ENCODE measurements at regions not wholly inside any gene's neighbourhood (a gene's known extent, or its start where the extent isn't known, plus 50 kb on each side); places are given as distances from the start of the nearest gene placed in this dataset.

DNA sequence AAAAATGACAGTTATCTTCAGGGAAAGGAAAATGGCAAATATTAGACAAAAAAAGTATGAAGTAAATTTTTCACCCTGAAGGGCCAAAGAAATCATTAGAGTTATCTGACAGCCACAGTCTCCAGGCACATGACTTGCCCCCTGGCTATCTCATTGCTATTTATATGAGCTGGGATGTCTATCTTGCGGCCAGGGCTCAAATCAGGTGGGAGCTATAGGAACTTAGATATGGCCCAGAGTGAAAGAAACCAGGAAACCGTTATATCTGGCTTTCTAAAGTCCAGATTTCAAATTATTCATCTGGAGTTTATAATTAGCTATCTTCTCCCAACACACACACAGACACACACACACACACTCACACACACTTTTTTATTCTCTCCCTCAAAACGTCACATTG is 135.3 kb upstream of the EEF1E1 start:
- Histone ChIP-seq H3K4me2 (ENCODE audit: control insufficient read depth, insufficient read depth) (no peak overlapping the region), H2AFZ (ENCODE audit: control insufficient read depth, low read depth, low read length) (no peak overlapping the region), H3K4me1 (ENCODE audit: control insufficient read depth, insufficient read depth, low read length) (no peaks in the 10 kb centered on the region), H3K9ac (ENCODE audit: control insufficient read depth, insufficient read depth, low read length) (no peak overlapping the region), H3K79me2 (ENCODE audit: control insufficient read depth, insufficient read depth, low read length) (no peaks in the 10 kb centered on the region), H3K4me3 (no peak overlapping the region), H4K20me1 (ENCODE audit: control insufficient read depth, insufficient read depth) (no peaks in the 10 kb centered on the region), H3K27ac (ENCODE audit: control insufficient read depth, insufficient read depth) (no peak overlapping the region), H3K36me3 (ENCODE audit: control insufficient read depth in 2 of 2, insufficient read depth in 2 of 2, low read length in 1 of 2) (no peaks in the 10 kb centered on the region), H3K27me3 (replicated peaks in 1 of 2; ENCODE audit: control insufficient read depth in 2 of 2, insufficient read depth in 2 of 2, low read length in 1 of 2) (no peaks in the 10 kb centered on the region; a peak in 1 of 4 replicates), H3K9me3 (replicated peaks; ENCODE audit: control insufficient read depth, insufficient read depth, low read length) (no peaks in the 10 kb centered on the region)
- ATAC-seq (no peak), DNase-seq (ENCODE audit: low read depth, low spot score) (no peak), FAIRE-seq (no peak)
- in situ Hi-C loops (cut with MboI) (no loop called here), intact Hi-C loops (cut with micrococcal nuclease; ENCODE audit: unreplicated experiment) (no loop called here)
- WGBS (ENCODE audit: insufficient coverage, insufficient replicate concordance, low lambda C conversion rate, missing lambda C conversion rate): 19% methylated on average over 3 of the region's 3 CpGs
- no TSS peak for BruUV-seq (replicated peaks)
- ChIA-PET SMC1A (ENCODE audit: uncharacterized antibody, unreplicated experiment) (no interaction called here), RAD21 (ENCODE audit: unreplicated experiment) (no interaction called here), CTCF (interaction anchor here (0.6 to 0.8 kb wide), 2 partner anchors 13 to 18 kb away, joined by 3 to 4 read pairs; no protein-coding TSS in a partner anchor), POLR2A (no interaction called here)
- TF ChIP-seq SIN3A (IDR thresholded peaks at IDR 0.05; ENCODE audit: low read depth, low read length) (no peak), CREB1 (IDR thresholded peaks at IDR 0.05; ENCODE audit: low read depth) (no peak), ZNF24 (IDR thresholded peaks at IDR 0.05) (no peak), SMARCA5 (IDR thresholded peaks at IDR 0.05) (no peak)
- TF ChIP-seq, protein P1, sequence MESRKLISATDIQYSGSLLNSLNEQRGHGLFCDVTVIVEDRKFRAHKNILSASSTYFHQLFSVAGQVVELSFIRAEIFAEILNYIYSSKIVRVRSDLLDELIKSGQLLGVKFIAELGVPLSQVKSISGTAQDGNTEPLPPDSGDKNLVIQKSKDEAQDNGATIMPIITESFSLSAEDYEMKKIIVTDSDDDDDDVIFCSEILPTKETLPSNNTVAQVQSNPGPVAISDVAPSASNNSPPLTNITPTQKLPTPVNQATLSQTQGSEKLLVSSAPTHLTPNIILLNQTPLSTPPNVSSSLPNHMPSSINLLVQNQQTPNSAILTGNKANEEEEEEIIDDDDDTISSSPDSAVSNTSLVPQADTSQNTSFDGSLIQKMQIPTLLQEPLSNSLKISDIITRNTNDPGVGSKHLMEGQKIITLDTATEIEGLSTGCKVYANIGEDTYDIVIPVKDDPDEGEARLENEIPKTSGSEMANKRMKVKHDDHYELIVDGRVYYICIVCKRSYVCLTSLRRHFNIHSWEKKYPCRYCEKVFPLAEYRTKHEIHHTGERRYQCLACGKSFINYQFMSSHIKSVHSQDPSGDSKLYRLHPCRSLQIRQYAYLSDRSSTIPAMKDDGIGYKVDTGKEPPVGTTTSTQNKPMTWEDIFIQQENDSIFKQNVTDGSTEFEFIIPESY (IDR thresholded peaks at IDR 0.05): no peak
- TF ChIP-seq, protein P2, sequence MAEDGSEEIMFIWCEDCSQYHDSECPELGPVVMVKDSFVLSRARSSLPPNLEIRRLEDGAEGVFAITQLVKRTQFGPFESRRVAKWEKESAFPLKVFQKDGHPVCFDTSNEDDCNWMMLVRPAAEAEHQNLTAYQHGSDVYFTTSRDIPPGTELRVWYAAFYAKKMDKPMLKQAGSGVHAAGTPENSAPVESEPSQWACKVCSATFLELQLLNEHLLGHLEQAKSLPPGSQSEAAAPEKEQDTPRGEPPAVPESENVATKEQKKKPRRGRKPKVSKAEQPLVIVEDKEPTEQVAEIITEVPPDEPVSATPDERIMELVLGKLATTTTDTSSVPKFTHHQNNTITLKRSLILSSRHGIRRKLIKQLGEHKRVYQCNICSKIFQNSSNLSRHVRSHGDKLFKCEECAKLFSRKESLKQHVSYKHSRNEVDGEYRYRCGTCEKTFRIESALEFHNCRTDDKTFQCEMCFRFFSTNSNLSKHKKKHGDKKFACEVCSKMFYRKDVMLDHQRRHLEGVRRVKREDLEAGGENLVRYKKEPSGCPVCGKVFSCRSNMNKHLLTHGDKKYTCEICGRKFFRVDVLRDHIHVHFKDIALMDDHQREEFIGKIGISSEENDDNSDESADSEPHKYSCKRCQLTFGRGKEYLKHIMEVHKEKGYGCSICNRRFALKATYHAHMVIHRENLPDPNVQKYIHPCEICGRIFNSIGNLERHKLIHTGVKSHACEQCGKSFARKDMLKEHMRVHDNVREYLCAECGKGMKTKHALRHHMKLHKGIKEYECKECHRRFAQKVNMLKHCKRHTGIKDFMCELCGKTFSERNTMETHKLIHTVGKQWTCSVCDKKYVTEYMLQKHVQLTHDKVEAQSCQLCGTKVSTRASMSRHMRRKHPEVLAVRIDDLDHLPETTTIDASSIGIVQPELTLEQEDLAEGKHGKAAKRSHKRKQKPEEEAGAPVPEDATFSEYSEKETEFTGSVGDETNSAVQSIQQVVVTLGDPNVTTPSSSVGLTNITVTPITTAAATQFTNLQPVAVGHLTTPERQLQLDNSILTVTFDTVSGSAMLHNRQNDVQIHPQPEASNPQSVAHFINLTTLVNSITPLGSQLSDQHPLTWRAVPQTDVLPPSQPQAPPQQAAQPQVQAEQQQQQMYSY (CRISPR knock-in tag; IDR thresholded peaks at IDR 0.05): no peak
